Tibial nerve (tissue), 4 donors: ENCODE measurements at regions not wholly inside any gene's neighbourhood (a gene's known extent, or its start where the extent isn't known, plus 50 kb on each side); places are given as distances from the start of the nearest gene placed in this dataset.
"Not testable (repeated sequence)": the region's sequence is repeated elsewhere in the genome, so short reads cannot be mapped to it uniquely, and the experiment has no call there.

Experiments
- DNase-seq, 2 donors: peaks; one replicate each; pipeline ENCODE4 v3.0.0-alpha.2; 2019; ENCODE audit warnings: low spot score in 2 of 2
- H3K27ac ChIP-seq, 4 donors: fragments of 200-600 bp; sonication (generic) in 3 of 4; one replicate each; pipeline ENCODE4 v1.5.1; 2017 to 2019; ENCODE audit warnings: mild to moderate bottlenecking in 1 of 4
- H3K27me3 ChIP-seq, 2 donors: fragments of 200-600 bp; sonication (generic) in 1 of 2; one replicate each; pipeline versions ENCODE4 v1.5.1 to v1.6.0; 2017 to 2019
- H3K36me3 ChIP-seq, 3 donors: fragments of 200-600 bp; sonication (generic); one replicate each; pipeline ENCODE4 v1.5.1; 2018 to 2019
- H3K4me1 ChIP-seq, 4 donors: fragments of 200-600 bp; sonication (generic) in 3 of 4; one replicate each; pipeline ENCODE4 v1.5.1; 2017 to 2019
- H3K4me3 ChIP-seq, 4 donors: fragments of 200-600 bp; sonication (generic) in 3 of 4; one replicate each; pipeline ENCODE4 v1.5.1; 2017 to 2019; ENCODE audit warnings: mild to moderate bottlenecking in 1 of 4, moderate library complexity in 1 of 4
- H3K9me3 ChIP-seq, 4 donors: fragments of 200-600 bp; sonication (generic) in 3 of 4; one replicate each; pipeline ENCODE4 v1.5.1; 2017 to 2019
- CTCF ChIP-seq, 5 experiments: fragments of 200-600 bp in 3 of 5; fragments of 450-650 bp in 2 of 5; sonication (generic) in 3 of 5; IDR thresholded peaks; one replicate each; pipeline ENCODE4 v1.5.1; 2016 to 2019; ENCODE audit warnings: antibody characterized with exemption in 5 of 5, mild to moderate bottlenecking in 3 of 5, moderate library complexity in 2 of 5
- EP300 ChIP-seq, 2 donors: sonication (generic); formaldehyde crosslinking; IDR thresholded peaks; one replicate each; pipeline ENCODE4 v1.6.1; 2017; ENCODE audit warnings: antibody characterized with exemption in 2 of 2, mild to moderate bottlenecking in 1 of 2
- POLR2A ChIP-seq, 2 donors: fragments of 450-650 bp; IDR thresholded peaks; one replicate each; pipeline ENCODE4 v1.6.1; 2017; ENCODE audit warnings: antibody characterized with exemption in 2 of 2, mild to moderate bottlenecking in 2 of 2, moderate library complexity in 2 of 2
- WGBS, 2 donors: methylation state at CpG; one replicate each; pipeline ENCODE4 v1.1.5; 2018; 5-methylcytosine and 5-hydroxymethylcytosine counted together

GRCh38 chr12:128025589-128026245 is 241.3 kb upstream of the TMEM132C start:
- no peaks in the 10 kb centered on the region for H3K36me3 ChIP-seq
- H3K4me1 ChIP-seq: no peaks in the 10 kb centered on the region
- H3K27ac ChIP-seq: no peak overlapping the region
- H3K9me3 ChIP-seq: no peaks in the 10 kb centered on the region
- H3K4me3 ChIP-seq: no peak overlapping the region
- no peak for DNase-seq
- no peaks in the 10 kb centered on the region for H3K27me3 ChIP-seq
- TF ChIP-seq EP300 (IDR thresholded peaks at IDR 0.05) (no peak), POLR2A (IDR thresholded peaks at IDR 0.05) (no peak), CTCF (IDR thresholded peaks at IDR 0.05) (no peak)
- WGBS, 2 donors: 34 to 44% methylated on average over 9 of the region's 9 CpGs

GRCh38 chr12:128026696-128027574 is 240.0 kb upstream of the TMEM132C start:
- DNase-seq: no peak
- no peaks in the 10 kb centered on the region for H3K9me3 ChIP-seq
- H3K27ac ChIP-seq: no peak overlapping the region
- H3K27me3 ChIP-seq: no peaks in the 10 kb centered on the region
- no peak for TF ChIP-seq POLR2A (IDR thresholded peaks at IDR 0.05)
- H3K4me3 ChIP-seq: no peak overlapping the region
- H3K4me1 ChIP-seq: no peaks in the 10 kb centered on the region
- no peaks in the 10 kb centered on the region for H3K36me3 ChIP-seq
- 56% methylated on average over 6 of the region's 6 CpGs for WGBS, 2 donors

DNA sequence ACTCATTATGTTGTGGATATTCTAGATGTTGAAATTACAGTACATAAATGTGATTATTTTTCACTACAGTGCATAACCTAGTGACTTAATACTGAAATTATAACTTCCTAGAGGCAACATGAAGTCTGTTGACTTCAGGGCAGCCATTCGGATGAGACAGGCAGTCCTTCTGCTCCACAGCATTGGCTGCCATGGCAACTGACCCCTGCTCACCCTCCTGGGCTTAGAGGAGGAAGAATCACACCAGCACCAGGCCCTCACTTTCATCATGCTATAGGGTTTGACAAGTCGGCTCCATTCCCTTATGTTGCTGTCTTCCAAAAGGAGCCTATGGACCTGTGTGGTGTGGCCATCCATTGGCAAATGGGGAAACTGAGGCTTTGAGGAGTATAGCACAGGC is 233.5 kb upstream of the TMEM132C start:
- WGBS, 2 donors: 38 to 60% methylated on average over 2 of the region's 2 CpGs
- TF ChIP-seq POLR2A (IDR thresholded peaks at IDR 0.05) (no peak), CTCF (IDR thresholded peaks at IDR 0.05) (no peak), EP300 (IDR thresholded peaks at IDR 0.05) (no peak)
- Histone ChIP-seq H3K4me1 (no peaks in the 10 kb centered on the region), H3K36me3 (no peaks in the 10 kb centered on the region), H3K9me3 (no peaks in the 10 kb centered on the region), H3K27ac (no peak overlapping the region), H3K27me3 (no peaks in the 10 kb centered on the region), H3K4me3 (no peak overlapping the region)
- DNase-seq: no peak

- H3K27ac ChIP-seq: no peak overlapping the region
- no peak for TF ChIP-seq EP300 (IDR thresholded peaks at IDR 0.05)
- no peak for TF ChIP-seq POLR2A (IDR thresholded peaks at IDR 0.05)
- no peak for TF ChIP-seq CTCF (IDR thresholded peaks at IDR 0.05)
- no peaks in the 10 kb centered on the region for H3K27me3 ChIP-seq
Observed at GRCh38 chr12:128040971-128041370, 226.0 kb upstream of the TMEM132C start.

GRCh38 chr12:128042283-128042682 is 224.7 kb upstream of the TMEM132C start:
- not testable (repeated sequence) for H3K36me3 ChIP-seq, H3K27me3 ChIP-seq, H3K9me3 ChIP-seq, H3K4me3 ChIP-seq, H3K27ac ChIP-seq, H3K4me1 ChIP-seq, DNase-seq
- WGBS, 2 donors: 75 to 89% methylated on average over 5 to 10 of the region's 10 CpGs

More at GRCh38 chr12:128040971-128041370, 226.0 kb upstream of the TMEM132C start:
- DNase-seq: no peak
- WGBS, 2 donors: 89 to 90% methylated on average over 4 of the region's 4 CpGs
- Histone ChIP-seq H3K36me3 (no peaks in the 10 kb centered on the region), H3K4me1 (no peaks in the 10 kb centered on the region), H3K4me3 (no peak overlapping the region), H3K9me3 (no peaks in the 10 kb centered on the region)

GRCh38 chr12:128042825-128043224 is 224.1 kb upstream of the TMEM132C start:
- no peaks in the 10 kb centered on the region for H3K36me3 ChIP-seq

More at GRCh38 chr12:128042825-128043224, 224.1 kb upstream of the TMEM132C start:
- DNase-seq: no peak
- no peak for TF ChIP-seq EP300 (IDR thresholded peaks at IDR 0.05)
- TF ChIP-seq CTCF (IDR thresholded peaks at IDR 0.05): no peak
- no peak for TF ChIP-seq POLR2A (IDR thresholded peaks at IDR 0.05)
- H3K9me3 ChIP-seq: no peaks in the 10 kb centered on the region
- no peaks in the 10 kb centered on the region for H3K27me3 ChIP-seq
- WGBS, 2 donors: 89 to 90% methylated on average over 3 of the region's 3 CpGs
- no peak overlapping the region for H3K4me3 ChIP-seq
- no peak overlapping the region for H3K27ac ChIP-seq
- H3K4me1 ChIP-seq: no peaks in the 10 kb centered on the region
